ENCODE measurements at regions not wholly inside any gene's neighbourhood (a gene's known extent, or its start where the extent isn't known, plus 50 kb on each side); places are given as distances from the start of the nearest gene placed in this dataset.

- TF ChIP-seq EZH2 (IDR thresholded peaks at IDR 0.05) (no peak), POLR2AphosphoS5 (IDR thresholded peaks at IDR 0.05; ENCODE audit: borderline replicate concordance, low read depth, low read length) (no peak), FOXP2 (optimal IDR thresholded peaks at IDR 0.05; ENCODE audit: control extremely low read depth, extremely low read length, insufficient read depth) (no peak)
Measured at GRCh38 chr18:24719791-24720190, 259.4 kb downstream of the HRH4 start.
